Lung microvascular endothelial cell (primary cell): ENCODE measurements at regions not wholly inside any gene's neighbourhood (a gene's known extent, or its start where the extent isn't known, plus 50 kb on each side); places are given as distances from the start of the nearest gene placed in this dataset.
"Not testable (repeated sequence)": the region's sequence is repeated elsewhere in the genome, so short reads cannot be mapped to it uniquely, and the experiment has no call there.

Source experiments
- DNase-seq, 2 donors: peaks; one replicate each; pipeline versions ENCODE4 v3.0.0 to v3.0.0-alpha.2; 2010; ENCODE audit warnings: low read depth in 2 of 2

DNA sequence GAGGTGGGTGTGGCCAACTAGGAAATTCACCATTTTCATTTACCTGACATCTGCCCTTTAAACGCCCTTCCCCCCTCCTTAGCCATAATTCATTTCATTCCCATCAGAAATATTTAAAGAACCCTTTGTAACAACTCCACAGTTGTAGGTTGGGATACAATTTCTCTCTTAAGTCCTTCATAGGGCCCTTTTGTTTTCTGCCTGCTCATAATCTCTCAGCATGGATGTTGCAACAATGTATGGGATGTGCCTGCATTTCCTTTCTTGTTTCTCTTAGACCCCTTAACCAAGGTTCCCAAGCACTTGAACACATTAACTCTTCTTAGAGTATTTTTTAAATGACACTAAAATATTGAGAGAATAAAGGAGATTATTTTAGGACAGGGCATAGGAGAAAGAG lies 51.7 kb upstream of the MYO10 start:
- DNase-seq: no peak

DNA sequence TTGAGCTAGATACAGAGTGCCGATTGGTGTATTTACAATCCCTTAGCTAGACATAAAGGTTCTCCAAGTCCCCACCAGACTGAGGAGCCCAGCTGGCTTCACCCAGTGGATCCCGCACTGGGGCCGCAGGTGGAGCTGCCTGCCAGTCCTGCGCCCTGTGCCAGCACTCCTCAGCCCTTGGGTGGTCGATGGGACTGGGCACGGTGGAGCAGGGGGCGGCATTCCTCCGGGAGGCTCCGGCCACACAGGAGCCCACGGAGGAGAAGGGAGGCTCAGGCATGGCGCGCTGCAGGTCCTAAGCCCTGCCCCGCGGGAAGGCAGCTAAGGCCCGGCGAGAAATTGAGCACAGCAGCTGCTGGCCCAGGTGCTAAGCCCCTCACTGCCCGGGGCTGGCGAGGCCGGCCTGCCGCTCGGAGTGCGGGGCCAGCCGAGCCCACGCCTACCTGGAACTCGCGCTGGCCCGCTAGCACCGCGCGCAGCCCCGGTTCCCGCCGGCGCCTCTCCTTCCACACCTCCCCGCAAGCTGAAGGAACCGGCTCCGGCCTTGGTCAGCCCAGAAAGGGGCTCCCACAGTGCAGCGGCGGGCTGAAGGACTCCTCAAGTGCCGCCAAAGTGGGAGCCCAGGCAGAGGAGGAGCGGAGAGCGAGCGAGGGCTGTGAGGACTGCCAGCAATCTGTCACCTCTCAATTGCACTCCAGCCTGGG lies 54.9 kb upstream of the MYO10 start:
- not testable (repeated sequence) for DNase-seq

DNA sequence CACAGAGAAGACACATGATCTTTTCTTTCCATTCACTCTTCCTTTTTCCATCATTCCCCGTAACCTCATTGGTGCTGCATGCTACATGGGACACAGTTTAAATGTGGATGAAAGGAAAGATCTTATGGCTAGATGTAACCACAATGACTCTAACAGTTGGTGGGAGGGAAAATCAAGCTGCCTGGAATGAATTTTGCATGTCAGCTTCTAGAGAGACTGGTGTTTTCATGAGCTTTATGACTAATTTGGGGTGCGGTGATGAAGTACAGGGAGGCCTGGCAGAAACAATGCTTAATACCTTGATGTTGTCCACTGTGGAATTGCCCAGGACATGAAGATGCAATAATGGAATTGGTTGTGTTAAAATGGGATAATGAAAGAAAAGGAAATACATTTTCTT lies 55.9 kb upstream of the MYO10 start:
- DNase-seq: peak; percentile 31

DNA sequence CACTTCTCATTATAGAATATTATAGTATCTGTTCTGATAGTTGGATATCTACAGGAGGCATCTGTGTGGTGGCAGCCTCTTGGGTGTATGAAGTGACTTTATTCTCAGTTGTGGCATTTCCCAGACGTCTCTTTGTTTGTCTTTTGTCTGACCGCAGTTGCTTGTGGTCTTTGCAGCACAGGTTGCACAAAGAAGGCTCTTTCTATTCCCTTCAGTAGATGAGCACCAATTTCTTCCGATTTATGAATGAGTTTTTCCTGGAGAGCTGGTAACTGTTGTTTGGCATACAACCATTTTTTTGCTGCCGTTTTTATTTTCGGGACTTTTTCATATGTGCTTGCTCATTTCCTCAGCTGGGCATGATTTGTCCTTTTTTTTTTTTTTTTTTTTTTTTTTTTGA lies 56.4 kb upstream of the MYO10 start:
- DNase-seq: peak; percentile 65 to 81

DNA sequence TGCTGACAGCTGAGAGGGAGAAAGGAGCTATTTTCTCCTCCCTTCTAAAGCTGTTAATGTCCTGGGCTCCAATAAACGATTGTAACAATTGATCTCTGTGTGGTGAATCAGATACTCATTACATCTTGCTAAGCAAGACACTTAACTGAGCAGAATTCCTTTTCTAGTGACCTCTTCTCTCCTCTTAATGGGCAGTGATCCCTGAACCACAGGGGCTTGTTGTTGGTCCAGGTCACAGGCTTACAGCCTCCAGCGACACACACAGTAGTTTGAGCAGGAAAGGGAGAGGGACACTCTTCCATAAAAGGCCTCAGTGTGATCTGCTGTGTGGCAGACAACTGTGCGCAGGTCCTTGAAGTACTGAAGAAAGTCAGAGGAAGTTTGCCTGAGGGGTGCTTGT lies 58.5 kb upstream of the MYO10 start:
- peak; percentile 11 to 15 for DNase-seq

DNA sequence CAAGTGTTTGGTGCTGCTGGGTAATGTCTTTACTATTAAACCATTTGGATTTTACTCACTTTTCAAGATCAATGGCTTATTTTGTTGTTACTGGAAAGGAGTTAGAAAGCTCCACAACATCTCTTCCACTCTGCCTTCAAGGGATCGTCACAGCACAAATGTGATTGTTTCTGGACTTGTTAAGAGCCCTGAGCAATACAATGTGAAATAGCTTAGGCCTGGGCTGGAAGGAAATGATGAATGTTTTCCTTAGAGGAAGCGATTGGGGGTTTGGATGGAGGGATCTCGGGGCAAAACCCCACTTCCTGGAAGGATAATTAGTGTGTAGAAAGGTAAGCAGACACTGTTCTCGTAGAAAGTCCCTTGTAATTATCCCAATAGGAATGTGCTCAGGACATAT lies 59.3 kb upstream of the MYO10 start:
- DNase-seq: peak; percentile 61 to 84

DNA sequence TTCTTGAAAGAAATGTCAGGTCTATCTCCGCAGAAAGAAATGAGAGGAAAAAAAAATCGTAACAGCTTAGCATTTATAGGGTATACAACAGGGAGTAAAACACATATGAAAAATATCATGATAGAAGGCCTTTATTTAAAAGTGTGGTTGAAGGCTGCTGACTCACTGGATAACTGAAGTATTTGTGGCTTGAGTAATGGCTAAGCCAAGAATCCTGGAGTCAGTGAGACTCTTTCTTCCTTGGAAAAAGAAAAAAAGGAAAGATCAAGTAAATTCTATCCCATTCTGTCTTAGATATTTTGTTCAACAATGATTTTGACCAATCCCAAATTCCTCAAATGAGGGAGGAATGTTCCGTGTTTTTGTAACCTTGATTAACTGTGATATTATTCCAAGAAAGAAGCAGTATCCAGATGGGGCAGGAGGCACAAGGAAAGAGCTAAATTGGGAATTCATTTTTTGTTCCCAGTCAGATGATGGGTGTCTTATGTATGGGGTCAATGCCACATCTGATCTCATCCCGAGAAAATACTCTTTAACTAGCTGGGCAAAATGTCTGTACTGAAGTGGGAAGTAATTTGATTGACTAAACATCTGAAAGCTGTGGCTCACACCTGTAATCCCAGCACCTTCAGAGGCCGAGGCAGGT lies 64.3 kb upstream of the MYO10 start:
- DNase-seq: peak in 1 of 2 donors; percentile 83

DNA sequence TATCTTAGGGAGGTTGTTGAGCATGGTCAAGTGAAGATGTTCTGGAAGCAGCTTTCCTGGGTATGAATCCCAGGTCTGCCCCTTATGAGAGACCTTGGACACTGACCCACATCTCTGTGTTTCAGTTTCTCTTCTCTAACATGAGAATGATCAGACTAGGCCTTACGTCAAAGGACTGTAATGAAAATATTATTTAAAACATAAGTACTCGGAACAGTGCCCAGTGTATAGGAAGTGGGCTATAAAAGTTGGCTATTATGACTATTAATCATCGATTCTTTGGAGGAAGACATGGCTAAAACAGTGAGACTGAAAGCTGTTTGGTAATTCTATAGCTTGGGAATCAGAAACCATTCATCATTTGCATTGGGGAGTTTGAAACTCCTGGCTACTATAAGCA lies 65.3 kb upstream of the MYO10 start:
- DNase-seq: peak; percentile 59 to 63

DNA sequence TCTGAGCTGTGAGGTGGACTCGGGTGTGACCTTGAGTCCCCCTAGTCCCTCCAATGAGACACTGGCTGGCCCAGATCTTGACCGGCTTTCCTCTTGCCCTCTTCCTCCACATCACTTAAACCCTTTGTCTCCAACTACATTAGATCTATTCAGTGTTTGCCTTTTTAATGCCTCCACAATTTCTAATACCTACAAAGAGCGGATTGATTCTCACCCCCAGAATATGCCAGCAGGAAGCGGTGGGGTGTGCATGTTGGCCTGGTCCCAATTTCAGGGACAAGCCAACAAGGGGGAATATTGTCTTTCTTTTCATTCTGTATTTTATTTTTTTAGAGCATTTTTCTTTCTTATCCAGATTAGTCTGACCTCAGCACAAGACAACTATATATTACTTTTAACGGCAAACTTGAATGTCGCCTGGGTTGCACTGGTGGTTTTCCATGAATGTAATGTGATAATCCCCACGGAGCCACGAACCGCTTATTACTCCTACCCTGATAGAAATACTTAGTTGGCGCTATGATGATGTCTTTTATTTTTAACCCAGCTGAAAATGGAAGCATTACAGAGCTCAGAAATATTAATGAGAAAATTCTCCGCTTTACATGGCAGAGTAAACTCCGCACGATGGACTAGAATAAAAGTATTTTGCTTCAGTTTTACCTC lies 68.5 kb upstream of the MYO10 start:
- DNase-seq: no peak

DNA sequence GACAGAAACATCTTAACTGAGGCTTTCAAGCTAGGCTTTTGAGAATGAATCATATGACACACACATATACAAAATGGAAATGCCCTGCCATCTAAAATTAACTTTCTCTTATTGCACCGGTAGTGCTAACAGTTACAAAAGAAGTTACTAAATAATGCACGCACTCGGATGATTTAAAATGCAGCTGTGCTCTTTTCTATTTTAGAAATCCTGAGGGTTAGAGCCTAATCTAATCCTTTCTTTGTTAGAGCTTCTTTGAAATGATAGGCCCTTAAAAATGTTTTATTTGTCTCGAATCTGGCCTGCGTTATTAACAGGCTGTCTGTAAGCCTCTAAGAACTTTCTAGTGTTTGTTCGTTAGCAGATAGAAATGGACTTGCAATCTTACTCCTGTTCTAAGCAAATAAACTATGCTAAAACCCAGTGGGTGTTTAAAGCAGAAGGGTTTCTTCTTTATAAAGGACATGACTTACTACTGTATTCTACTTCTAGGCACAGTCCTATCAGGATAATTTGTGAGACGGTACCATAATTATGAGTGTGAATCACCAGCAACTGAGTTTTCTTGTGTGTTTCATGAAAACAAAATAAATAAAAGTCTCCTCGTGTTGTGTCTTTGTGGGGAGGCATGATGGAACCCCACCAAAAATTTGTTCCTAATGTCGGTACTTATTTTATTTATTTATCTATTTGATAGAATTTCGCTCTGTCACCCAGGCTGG lies 69.2 kb upstream of the MYO10 start:
- no peak for DNase-seq

DNA sequence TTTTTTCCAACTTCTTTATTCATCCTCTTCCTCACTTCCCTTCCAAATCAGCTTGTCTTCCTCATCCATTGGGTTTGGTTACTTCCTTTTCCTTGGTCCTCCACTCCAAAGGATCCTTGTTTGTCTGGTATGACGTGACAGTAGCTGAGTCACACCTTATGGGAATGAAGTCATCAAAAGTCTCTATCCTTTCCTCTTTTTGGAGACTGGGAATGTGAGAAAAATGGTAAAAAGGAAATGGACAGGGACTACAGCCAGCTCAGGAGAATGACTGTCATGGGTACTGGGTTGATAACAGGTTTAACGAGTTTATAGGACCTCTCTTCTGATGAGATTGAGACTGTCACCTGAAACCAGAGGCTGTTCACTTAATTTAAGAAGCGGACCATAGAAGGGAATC lies 76.2 kb upstream of the MYO10 start:
- peak in 1 of 2 donors; percentile 58 for DNase-seq

DNA sequence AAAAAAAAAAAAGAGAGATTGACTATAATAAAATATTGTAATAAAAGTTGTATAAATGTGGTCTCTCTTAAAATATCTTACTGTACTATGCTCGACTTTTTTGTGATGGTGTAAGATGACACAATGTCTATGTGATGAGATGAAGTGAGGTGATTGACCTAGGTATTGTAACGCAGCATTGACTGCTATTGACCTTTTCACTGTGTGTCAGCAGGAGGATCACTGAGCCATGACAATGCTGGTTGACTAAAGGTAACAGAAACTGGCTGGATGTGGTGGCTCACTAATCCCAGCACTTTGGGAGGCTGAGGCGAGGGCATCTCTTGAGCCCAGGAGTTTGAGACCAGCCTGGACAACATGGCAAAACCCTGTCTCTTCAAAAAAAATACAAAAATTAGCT lies 78.6 kb upstream of the MYO10 start:
- no peak for DNase-seq

DNA sequence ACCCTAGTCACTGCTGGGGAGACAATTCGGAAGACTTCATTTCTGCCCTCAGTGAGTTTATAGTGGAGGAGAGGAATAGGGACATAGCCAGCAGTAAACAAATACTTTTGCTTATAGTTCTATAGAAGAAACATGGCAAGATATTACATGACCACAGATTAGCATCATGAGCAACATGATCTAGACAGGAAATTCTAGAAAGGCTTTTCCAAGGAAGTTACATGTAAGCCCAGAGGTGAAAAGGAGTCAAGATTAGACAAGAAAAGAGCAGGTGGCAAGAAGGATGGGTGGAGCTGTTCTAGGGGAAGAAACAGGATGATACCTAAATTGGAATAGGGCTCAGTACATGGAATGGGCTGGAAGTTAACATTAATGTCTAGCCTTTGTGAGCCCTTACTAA lies 82.8 kb upstream of the MYO10 start:
- no peak for DNase-seq

DNA sequence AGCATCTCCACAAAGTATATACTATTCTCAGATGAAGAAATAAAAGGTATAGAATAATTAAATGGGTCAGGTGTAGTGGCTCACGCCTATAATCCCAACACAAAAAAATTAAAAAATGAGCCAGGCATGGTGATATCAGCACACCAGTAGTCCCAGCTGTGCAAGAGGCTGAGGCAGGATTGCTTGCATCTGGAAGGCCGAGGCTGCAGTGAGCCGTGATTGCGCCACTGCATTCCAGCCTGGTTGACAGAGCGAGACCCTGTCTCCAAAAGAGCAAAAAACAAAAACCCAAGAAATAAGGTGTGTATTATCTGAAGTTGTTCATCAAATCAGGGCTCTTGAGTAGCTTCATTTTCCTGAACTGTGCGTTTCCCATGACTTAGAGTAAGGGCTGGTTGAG lies 83.2 kb upstream of the MYO10 start:
- DNase-seq: no peak

DNA sequence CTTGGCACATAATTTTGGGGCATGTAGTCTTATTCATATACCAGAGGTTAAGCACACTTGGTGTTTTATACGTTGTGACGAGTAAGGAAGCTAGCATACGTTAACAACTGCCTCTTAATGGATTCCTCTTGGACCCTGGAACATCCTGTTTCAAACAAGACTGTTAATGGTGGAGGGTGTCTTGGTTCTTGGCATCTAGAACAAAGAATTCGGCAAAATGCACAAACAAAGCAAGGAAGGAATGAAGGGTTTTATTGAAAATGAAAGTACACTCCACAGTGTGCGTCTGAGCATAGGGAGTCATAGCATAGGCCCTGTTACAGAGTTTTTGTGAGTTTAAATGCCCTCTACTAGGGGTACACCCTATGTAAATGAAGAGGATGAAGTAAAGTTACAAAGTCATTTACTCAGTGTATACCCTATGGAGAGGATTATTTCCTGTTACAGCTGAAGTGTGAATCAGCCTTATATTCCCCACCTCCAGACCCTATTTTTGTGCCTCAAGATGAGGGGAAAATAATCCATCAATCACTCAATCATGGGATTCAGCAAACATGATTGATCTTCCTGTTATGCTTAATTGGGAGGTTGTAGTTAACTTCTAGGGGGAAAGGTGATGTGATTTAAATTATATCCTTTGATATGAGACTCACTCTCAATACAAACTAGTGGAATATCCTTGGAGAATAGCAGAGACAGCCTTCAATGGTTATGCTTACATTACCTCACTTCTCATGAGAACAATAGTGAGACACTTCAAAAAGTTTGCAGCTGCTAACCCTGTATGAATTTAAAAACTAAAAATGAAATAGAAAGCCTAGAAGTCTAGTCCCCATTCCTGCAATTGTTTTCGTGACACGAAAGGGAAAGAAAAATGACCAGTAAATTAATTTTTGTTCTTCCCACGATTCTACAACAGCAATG lies 84.9 kb upstream of the MYO10 start:
- DNase-seq: peak; percentile 7 to 72

DNA sequence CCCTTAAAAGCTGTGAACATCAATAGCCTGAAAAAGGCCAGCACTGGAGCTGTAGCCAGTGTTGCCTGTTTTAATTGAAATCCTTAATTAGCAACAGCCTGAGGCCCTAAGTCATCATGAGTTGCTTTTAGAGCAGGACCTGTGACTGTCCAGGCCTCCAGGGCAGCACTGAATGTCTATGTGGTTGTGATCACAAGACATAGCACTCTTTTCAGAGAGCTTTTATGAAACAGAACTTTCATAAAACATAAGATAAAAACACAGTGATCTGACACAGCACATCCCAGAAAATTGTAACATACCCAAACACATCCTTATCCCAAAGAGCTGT lies 85.5 kb upstream of the MYO10 start:
- DNase-seq: no peak

DNA sequence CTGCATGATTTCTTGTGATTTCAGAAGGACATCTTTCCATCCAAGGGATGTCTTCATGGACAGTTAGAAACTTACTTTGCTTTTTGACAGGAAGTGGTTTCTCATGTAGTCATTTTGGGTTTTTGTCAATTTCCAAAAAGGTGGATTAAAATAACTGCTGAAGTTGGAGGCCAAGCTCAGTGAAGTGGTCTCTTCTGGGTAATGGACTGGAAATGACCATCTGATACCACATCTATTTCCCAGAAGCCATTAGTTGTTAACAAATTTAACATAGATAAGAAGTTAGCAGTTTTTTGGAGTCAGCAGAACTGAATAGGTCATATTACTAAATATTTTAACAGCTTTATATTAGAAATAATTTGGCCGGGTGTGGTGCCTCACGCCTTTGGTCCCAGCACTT lies 86.2 kb upstream of the MYO10 start:
- DNase-seq: no peak

DNA sequence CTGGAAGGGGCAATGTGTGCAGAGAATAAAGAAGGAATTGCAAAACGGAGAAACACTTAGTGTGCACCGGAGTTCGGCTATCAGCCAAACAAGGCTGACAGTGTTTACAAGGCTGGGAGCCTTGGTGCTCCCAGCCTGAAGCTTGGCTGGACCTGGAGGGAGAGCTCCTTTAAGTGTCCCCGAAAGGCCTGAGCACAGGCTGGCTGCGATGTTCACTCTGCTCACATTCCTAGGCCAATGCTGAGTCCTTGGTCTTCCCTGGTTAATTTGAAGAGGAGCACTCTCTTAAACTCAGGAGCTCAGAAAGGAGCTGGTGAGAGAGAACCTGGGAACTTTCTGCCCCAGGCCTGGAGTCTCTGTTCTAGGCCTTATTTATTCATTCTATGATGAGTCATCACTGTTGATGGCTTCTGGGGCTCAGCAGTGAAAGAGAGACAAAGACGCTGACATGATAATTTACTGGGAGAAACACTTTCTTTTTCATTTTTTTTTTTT lies 88.6 kb upstream of the MYO10 start:
- DNase-seq: peak in 1 of 2 donors; percentile 58

DNA sequence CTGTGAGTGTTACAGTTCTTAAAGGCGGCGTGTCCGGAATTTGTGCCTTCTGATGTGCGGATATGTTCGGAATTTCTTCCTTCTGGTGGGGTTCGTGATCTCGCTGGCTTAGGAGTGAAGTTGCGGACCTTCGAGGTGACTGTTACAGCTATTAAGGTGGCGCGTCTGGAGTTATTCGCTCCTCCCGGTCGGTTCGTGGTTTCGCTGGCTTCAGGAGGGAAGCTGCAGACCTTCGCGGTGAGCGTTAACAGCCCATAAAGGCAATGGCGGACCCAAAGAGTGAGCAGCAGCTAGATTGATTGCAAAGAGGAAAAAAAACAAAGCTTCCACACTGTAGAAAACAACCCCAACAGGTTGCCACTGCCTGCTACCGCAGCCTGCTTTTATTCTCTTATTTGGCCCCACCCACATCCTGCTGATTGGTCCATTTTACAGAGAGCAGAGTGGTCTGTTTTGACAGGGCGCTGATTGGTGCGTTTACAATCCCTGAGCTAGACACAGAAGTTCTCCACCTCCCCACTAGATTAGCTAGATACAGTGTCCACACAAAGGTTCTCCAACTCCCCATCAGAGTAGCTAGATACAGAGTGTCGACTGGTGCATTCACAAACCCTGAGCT lies 95.7 kb upstream of the MYO10 start:
- not testable (repeated sequence) for DNase-seq

DNA sequence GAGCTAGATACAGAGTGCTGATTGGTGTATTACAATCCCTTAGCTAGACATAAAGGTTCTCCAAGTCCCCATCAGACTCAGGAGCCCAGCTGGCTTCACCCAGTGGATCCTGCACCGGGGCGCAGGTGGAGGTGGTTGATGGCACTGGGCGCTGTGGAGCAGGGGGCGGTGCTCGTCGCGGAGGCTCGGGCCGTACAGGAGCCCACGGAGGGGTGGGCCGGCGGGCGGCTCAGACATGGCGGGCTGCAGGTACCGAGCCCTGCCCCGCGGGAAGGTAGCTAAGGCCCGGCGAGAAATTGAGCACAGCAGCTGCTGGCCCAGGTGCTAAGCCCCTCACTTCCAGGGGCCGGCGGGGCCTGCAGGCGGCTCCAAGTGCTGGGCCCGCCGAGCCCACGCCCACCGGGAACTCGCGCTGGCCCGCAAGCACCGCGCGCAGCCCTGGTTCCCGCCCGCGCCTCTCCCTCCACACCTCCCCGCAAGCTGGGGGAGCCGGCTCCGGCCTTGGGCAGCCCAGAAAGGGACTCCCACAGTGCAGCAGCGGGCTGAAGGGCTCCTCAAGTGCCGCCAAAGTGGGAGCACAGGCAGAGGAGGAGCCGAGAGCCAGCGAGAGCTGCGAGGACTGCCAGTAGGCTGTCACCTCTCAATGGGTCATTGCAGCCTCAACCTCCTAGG lies 96.4 kb upstream of the MYO10 start:
- DNase-seq: not testable (repeated sequence)
